Right renal cortex interstitium (tissue), 3 donors: ENCODE measurements at regions not wholly inside any gene's neighbourhood (a gene's known extent, or its start where the extent isn't known, plus 50 kb on each side); places are given as distances from the start of the nearest gene placed in this dataset.
"Not testable (repeated sequence)": the region's sequence is repeated elsewhere in the genome, so short reads cannot be mapped to it uniquely, and the experiment has no call there.

Experiments used
- DNase-seq, 3 donors: peaks; one replicate each; pipeline ENCODE4 v3.0.0-alpha.2; 2013; ENCODE audit warnings: low read depth in 3 of 3, low spot score in 2 of 3

- no peak for DNase-seq
Measured at GRCh38 chr3:31314258-31314657, 218.5 kb upstream of the STT3B start.

- DNase-seq: no peak
Measured at GRCh38 chr3:31319332-31319731, 213.4 kb upstream of the STT3B start.

GRCh38 chr3:31321620-31322019 lies 211.1 kb upstream of the STT3B start:
- DNase-seq: no peak

- DNase-seq: no peak
Measured at GRCh38 chr3:31322460-31322859, 210.3 kb upstream of the STT3B start.

GRCh38 chr3:31327826-31328357 lies 204.8 kb upstream of the STT3B start:
- DNase-seq: not testable (repeated sequence)

- DNase-seq: no peak
Measured at GRCh38 chr3:31331278-31331677, 201.4 kb upstream of the STT3B start.

- no peak for DNase-seq
Measured at GRCh38 chr3:31341130-31341529, 191.6 kb upstream of the STT3B start.

- no peak for DNase-seq
Measured at GRCh38 chr3:31343075-31343474, 189.7 kb upstream of the STT3B start.

- no peak for DNase-seq
Measured at GRCh38 chr3:31345581-31345980, 187.1 kb upstream of the STT3B start.

GRCh38 chr3:31346542-31346979 lies 186.2 kb upstream of the STT3B start:
- no peak for DNase-seq

- no peak for DNase-seq
Measured at GRCh38 chr3:31349001-31349748, 183.6 kb upstream of the STT3B start.

GRCh38 chr3:31350307-31350706 lies 182.4 kb upstream of the STT3B start:
- DNase-seq: no peak

- no peak for DNase-seq
Measured at GRCh38 chr3:31352331-31352730, 180.4 kb upstream of the STT3B start.

- no peak for DNase-seq
Measured at GRCh38 chr3:31353166-31353565, 179.6 kb upstream of the STT3B start.

- no peak for DNase-seq
Measured at GRCh38 chr3:31354373-31354772, 178.4 kb upstream of the STT3B start.

GRCh38 chr3:31355807-31356206 lies 176.9 kb upstream of the STT3B start:
- no peak for DNase-seq

- no peak for DNase-seq
Measured at GRCh38 chr3:31356941-31357340, 175.8 kb upstream of the STT3B start.

- no peak for DNase-seq
Measured at GRCh38 chr3:31357451-31357850, 175.3 kb upstream of the STT3B start.

GRCh38 chr3:31358473-31359070 lies 174.2 kb upstream of the STT3B start:
- DNase-seq: no peak

- peak; percentile 27 to 50 (median 29) for DNase-seq
Measured at GRCh38 chr3:31361371-31362273, 171.1 kb upstream of the STT3B start.

- no peak for DNase-seq
Measured at GRCh38 chr3:31364188-31364587, 168.5 kb upstream of the STT3B start.
